Stimulated activated effector memory CD8-positive, alpha-beta T cell treated with anti-CD3 and anti-CD28 coated beads, Interleukin-12 subunit alpha, Interleukin-12 subunit beta, amount 100 ng/mL, for 72 hours (primary cell): ENCODE measurements at regions not wholly inside any gene's neighbourhood (a gene's known extent, or its start where the extent isn't known, plus 50 kb on each side); places are given as distances from the start of the nearest gene placed in this dataset.

Experiments used
- ATAC-seq: fragments of 150-1000 bp; cut with Tn5 transposase; 2 replicates; pipeline ENCODE4 v1.10.0; 2021
- DNase-seq, 2 donors: peaks; one replicate each; pipeline ENCODE4 v3.0.0; 2021 to 2022; ENCODE audit warnings: low spot score in 2 of 2
- H3K27ac Mint-ChIP-seq: one replicate; pipeline ENCODE4 v1.8.0; 2022; ENCODE audit warnings: mild to moderate bottlenecking, mixed read lengths
- H3K36me3 Mint-ChIP-seq: one replicate; pipeline ENCODE4 v1.8.0; 2022; ENCODE audit warnings: mild to moderate bottlenecking, mixed read lengths
- H3K4me1 Mint-ChIP-seq: one replicate; pipeline ENCODE4 v1.8.0; 2022; ENCODE audit warnings: mixed read lengths
- H3K4me3 Mint-ChIP-seq: one replicate; pipeline ENCODE4 v1.8.0; 2022; ENCODE audit warnings: mild to moderate bottlenecking, mixed read lengths
- H3K9me3 Mint-ChIP-seq: one replicate; pipeline ENCODE4 v1.8.0; 2022; ENCODE audit warnings: mixed read lengths

- H3K27ac Mint-ChIP-seq: no peak overlapping the region
- H3K9me3 Mint-ChIP-seq: no peaks in the 10 kb centered on the region
- H3K36me3 Mint-ChIP-seq: no peaks in the 10 kb centered on the region
These were observed 137.2 kb downstream of the EFNB2 start for GRCh38 chr13:106398289-106398688.

DNA sequence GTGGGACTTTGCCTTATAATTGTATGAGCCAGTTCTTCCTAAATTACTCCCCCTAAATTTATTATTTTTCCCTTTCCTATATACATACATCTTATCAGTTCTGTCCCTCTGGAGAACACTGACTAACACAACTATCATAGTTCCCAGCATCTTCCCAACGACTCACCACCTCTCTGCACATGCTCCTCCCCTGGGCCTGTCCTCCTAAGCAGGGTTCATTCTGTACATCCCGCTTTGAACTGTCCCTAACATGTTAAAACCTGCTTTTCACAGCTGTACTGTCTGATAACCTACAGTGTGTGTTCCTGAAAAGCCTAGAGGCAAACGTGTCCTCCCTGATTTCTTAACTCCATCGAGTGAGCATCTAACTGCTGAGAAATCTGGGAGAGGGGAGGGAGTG, 141.7 kb downstream of the EFNB2 start:
- Mint-ChIP-seq H3K36me3 (no peaks in the 10 kb centered on the region), H3K27ac (no peak overlapping the region), H3K4me3 (no peak overlapping the region), H3K9me3 (no peaks in the 10 kb centered on the region), H3K4me1 (no peaks in the 10 kb centered on the region)
- ATAC-seq (peak; percentile 32), DNase-seq (no peak)

More at GRCh38 chr13:106398289-106398688, 137.2 kb downstream of the EFNB2 start:
- DNase-seq (no peak), ATAC-seq (no peak)
- no peaks in the 10 kb centered on the region for H3K4me1 Mint-ChIP-seq
- H3K4me3 Mint-ChIP-seq: no peak overlapping the region

DNA sequence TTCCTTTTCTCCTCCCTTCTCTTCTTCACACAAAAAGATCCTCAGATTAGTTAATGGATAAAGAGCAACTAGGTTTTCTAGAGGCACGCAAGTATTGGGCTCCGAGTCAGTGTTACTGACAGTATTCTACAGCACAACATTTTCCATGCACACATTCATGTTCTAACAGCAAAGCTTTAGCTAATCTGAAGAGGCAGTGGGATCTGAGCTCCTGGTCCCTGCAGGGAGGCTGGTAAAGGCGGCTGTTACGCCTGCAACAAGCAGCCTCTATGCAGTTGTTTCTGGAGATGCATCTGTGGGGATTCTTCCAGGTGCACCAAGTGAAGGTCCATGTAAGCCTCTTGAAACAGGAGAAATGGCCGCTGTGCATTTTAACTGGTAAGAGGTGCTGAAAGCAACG, 143.8 kb downstream of the EFNB2 start:
- DNase-seq: no peak
- no peaks in the 10 kb centered on the region for H3K9me3 Mint-ChIP-seq

DNA sequence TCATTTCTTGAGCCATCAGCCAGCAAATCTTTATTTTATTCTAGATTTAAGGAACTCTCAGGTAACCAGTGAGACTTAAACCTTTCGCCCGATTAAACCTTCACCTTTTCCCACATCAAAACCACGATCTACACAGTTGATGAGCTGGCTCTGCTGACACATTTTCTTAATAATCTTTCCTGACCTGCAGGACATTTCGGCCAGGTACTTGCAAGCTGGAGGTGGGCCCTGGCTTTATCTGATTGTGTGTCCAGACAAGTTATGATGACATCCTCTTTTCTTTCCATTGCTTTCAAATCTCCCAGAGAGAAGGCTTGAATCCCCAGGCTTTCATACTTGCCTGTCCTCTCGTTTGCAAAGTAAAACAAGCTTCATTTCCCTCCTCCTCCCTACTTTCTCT, 144.2 kb downstream of the EFNB2 start:
- ATAC-seq: no peak
- Mint-ChIP-seq H3K9me3 (no peaks in the 10 kb centered on the region), H3K4me3 (no peak overlapping the region), H3K27ac (no peak overlapping the region), H3K4me1 (no peaks in the 10 kb centered on the region), H3K36me3 (no peaks in the 10 kb centered on the region)
- DNase-seq: no peak

More for the DNA sequence above, 143.8 kb downstream of the EFNB2 start:
- Mint-ChIP-seq H3K4me1 (no peaks in the 10 kb centered on the region), H3K4me3 (no peak overlapping the region), H3K36me3 (no peaks in the 10 kb centered on the region), H3K27ac (no peak overlapping the region)
- no peak for ATAC-seq

- DNase-seq (no peak), ATAC-seq (no peak)
- Mint-ChIP-seq H3K4me1 (no peaks in the 10 kb centered on the region), H3K9me3 (no peaks in the 10 kb centered on the region), H3K36me3 (no peaks in the 10 kb centered on the region), H3K4me3 (no peak overlapping the region), H3K27ac (no peak overlapping the region)
These were observed 145.1 kb downstream of the EFNB2 start for GRCh38 chr13:106390367-106390766.

GRCh38 chr13:106385654-106386053, 149.8 kb downstream of the EFNB2 start:
- H3K27ac Mint-ChIP-seq: no peak overlapping the region
- no peak for ATAC-seq
- H3K36me3 Mint-ChIP-seq: no peaks in the 10 kb centered on the region

DNA sequence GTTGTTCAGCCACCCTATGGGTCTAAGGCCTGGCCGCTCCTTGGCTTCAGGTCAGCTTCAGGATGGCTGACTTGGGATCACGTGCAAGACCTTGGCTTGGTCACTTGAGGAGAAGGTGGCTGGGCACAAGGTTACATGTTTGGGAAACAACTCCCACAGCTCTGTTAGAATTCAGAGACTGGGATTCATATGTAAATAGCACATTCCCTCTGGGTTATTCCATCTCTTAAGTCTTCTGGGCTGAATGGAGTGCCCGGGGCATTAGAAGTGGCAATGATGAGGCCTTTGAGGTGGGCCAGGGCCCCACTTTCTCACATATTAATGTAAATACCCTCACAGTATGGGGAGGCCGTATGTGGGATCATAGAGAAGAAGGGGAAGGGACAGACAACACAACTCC, 150.9 kb downstream of the EFNB2 start:
- no peaks in the 10 kb centered on the region for H3K36me3 Mint-ChIP-seq
- ATAC-seq: no peak
- no peaks in the 10 kb centered on the region for H3K9me3 Mint-ChIP-seq
- H3K27ac Mint-ChIP-seq: no peak overlapping the region
- H3K4me3 Mint-ChIP-seq: no peak overlapping the region
- H3K4me1 Mint-ChIP-seq: no peaks in the 10 kb centered on the region
- DNase-seq: no peak

More at GRCh38 chr13:106385654-106386053, 149.8 kb downstream of the EFNB2 start:
- Mint-ChIP-seq H3K4me3 (no peak overlapping the region), H3K4me1 (no peaks in the 10 kb centered on the region), H3K9me3 (no peaks in the 10 kb centered on the region)
- DNase-seq: no peak

DNA sequence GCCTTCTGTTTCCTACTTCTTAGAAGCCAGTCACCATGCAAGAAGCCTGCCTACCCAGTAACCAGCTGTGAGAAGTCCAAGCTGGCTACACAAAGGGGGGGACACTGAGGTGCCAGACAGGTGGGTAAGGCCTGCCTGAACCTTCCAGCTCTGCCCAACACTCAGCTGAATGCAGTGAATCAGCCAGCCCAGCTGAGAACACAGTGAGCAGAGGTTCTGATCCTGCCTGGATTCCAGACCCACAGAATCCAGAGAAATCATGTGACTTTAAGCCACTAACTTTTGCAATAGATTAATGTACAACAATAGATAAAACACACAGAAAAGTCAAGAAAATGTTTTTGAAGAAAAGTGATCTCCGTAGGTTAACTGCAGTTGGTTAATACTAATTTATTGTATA, 151.7 kb downstream of the EFNB2 start:
- no peak for DNase-seq
- H3K4me1 Mint-ChIP-seq: no peaks in the 10 kb centered on the region
- no peak overlapping the region for H3K27ac Mint-ChIP-seq

GRCh38 chr13:106382534-106382933, 152.9 kb downstream of the EFNB2 start:
- no peak for ATAC-seq
- Mint-ChIP-seq H3K36me3 (no peaks in the 10 kb centered on the region), H3K9me3 (peaks cover 2% of the 10 kb centered on the region), H3K4me3 (no peak overlapping the region), H3K4me1 (no peaks in the 10 kb centered on the region), H3K27ac (no peak overlapping the region)
- DNase-seq: no peak

More for the DNA sequence above, 151.7 kb downstream of the EFNB2 start:
- no peak for ATAC-seq
- Mint-ChIP-seq H3K4me3 (no peak overlapping the region), H3K36me3 (no peaks in the 10 kb centered on the region), H3K9me3 (peaks cover 1% of the 10 kb centered on the region)

DNA sequence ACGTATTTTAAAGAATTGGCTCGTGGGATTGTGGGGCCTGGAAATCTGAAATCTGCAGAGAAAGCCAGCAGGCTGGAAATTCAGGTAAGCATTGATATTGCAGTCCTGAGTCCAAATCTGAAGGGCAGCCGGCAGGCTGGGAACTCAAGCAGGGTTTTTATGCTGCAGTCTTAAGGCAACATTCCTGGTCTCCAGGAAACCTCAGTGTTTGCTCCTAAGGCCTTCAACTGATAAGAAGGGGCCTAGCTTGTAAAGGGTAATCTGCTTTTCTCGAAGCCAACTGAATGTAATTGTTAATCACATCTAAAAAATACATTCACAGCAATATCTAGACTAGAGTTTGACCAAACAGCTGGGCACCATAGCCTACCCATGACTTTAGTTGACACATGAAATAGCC, 154.4 kb downstream of the EFNB2 start:
- no peak for DNase-seq
- Mint-ChIP-seq H3K36me3 (no peaks in the 10 kb centered on the region), H3K9me3 (peaks cover 2% of the 10 kb centered on the region), H3K4me1 (no peaks in the 10 kb centered on the region), H3K4me3 (no peak overlapping the region), H3K27ac (no peak overlapping the region)
- no peak for ATAC-seq

GRCh38 chr13:106377931-106378662, 157.4 kb downstream of the EFNB2 start:
- no peak for ATAC-seq
- no peak for DNase-seq
- Mint-ChIP-seq H3K4me3 (no peak overlapping the region), H3K9me3 (peaks cover 2% of the 10 kb centered on the region), H3K4me1 (no peaks in the 10 kb centered on the region), H3K36me3 (no peaks in the 10 kb centered on the region), H3K27ac (no peak overlapping the region)

- Mint-ChIP-seq H3K4me1 (no peaks in the 10 kb centered on the region), H3K27ac (no peak overlapping the region), H3K4me3 (no peak overlapping the region), H3K9me3 (peaks cover 2% of the 10 kb centered on the region), H3K36me3 (no peaks in the 10 kb centered on the region)
- DNase-seq (no peak), ATAC-seq (no peak)
These were observed 158.1 kb downstream of the EFNB2 start for GRCh38 chr13:106377341-106377740.

GRCh38 chr13:106376401-106377112, 158.9 kb downstream of the EFNB2 start:
- peak; percentile 48 for ATAC-seq
- Mint-ChIP-seq H3K9me3 (peaks cover 2% of the 10 kb centered on the region), H3K4me1 (no peaks in the 10 kb centered on the region), H3K36me3 (no peaks in the 10 kb centered on the region), H3K4me3 (no peak overlapping the region), H3K27ac (no peak overlapping the region)
- DNase-seq: no peak

GRCh38 chr13:106375085-106375484, 160.4 kb downstream of the EFNB2 start:
- peaks cover 2% of the 10 kb centered on the region for H3K9me3 Mint-ChIP-seq
- no peaks in the 10 kb centered on the region for H3K36me3 Mint-ChIP-seq
- no peak for DNase-seq
- H3K27ac Mint-ChIP-seq: no peak overlapping the region
- H3K4me3 Mint-ChIP-seq: no peak overlapping the region
- H3K4me1 Mint-ChIP-seq: no peaks in the 10 kb centered on the region
- ATAC-seq: no peak

DNA sequence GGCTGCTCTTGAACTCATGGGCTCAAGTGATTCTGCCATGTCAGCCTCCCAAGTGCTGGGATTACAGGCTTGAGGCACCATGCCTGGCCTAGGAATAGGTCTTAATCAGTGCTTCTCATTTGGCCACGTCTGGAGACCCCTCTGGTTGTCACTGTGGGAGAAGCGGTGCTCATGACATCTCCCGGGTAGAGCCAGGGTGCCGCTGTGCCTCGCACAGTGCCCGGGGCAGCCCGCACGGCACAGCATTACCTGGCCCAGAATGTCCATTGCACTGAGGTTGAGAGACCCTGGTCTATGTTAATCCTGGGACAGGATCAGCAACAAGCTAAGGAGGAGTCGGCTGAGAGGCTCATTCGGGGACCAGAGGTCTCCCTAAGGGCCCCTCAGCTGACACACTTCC, 160.8 kb downstream of the EFNB2 start:
- Mint-ChIP-seq H3K36me3 (no peaks in the 10 kb centered on the region), H3K27ac (no peak overlapping the region), H3K9me3 (peaks cover 2% of the 10 kb centered on the region), H3K4me3 (no peak overlapping the region), H3K4me1 (no peaks in the 10 kb centered on the region)
- DNase-seq: no peak
- peak; percentile 27 for ATAC-seq

DNA sequence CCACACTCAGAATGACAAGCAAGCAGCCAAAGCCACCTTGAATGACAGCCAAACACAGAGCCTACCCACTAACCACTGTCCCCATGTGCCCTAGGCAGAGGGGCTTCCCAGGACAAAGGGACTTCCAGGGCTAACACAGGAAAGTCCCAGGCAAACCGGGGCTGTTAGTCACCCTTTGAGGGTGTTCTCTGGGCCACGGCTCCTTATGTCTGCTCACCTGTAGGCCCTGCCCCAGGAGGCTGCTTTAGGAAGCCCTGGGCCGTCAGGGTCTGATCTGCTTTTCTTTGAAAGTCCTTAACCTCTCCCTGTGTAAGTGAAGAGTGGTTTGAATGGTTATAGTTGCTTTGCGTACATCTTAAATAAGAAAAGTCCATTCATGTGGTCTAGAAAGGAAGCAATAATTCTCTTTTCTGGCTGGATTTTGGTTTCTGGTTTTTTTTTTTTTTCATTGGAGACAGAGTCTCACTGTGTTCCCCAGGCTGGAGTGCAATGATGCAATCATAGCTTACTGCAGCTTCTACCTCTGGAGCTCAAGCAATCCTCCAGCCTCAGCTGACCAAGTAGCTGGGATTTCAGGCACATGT, 161.4 kb downstream of the EFNB2 start:
- Mint-ChIP-seq H3K4me1 (no peaks in the 10 kb centered on the region), H3K9me3 (peaks cover 2% of the 10 kb centered on the region), H3K27ac (no peak overlapping the region), H3K4me3 (no peak overlapping the region), H3K36me3 (no peaks in the 10 kb centered on the region)
- DNase-seq: no peak
- ATAC-seq: peak; percentile 57
